Suprapubic skin (tissue), 4 donors: ENCODE measurements at regions not wholly inside any gene's neighbourhood (a gene's known extent, or its start where the extent isn't known, plus 50 kb on each side); places are given as distances from the start of the nearest gene placed in this dataset.

Experiments
- DNase-seq, 2 donors: peaks; one replicate each; pipeline ENCODE4 v3.0.0-alpha.2; 2019; ENCODE audit warnings: low spot score in 2 of 2
- H3K27ac ChIP-seq: fragments of 200-600 bp; sonication (generic); one replicate; pipeline ENCODE4 v1.5.1; 2019
- H3K27me3 ChIP-seq: fragments of 200-600 bp; sonication (generic); one replicate; pipeline ENCODE4 v1.5.1; 2019
- H3K36me3 ChIP-seq: fragments of 200-600 bp; sonication (generic); one replicate; pipeline ENCODE4 v1.5.1; 2019
- H3K4me1 ChIP-seq: fragments of 200-600 bp; sonication (generic); one replicate; pipeline ENCODE4 v1.5.1; 2019
- H3K4me3 ChIP-seq: fragments of 200-600 bp; sonication (generic); one replicate; pipeline ENCODE4 v1.5.1; 2019; ENCODE audit warnings: mild to moderate bottlenecking
- H3K9me3 ChIP-seq: fragments of 200-600 bp; sonication (generic); one replicate; pipeline ENCODE4 v1.5.1; 2019
- EP300 ChIP-seq: sonication (generic); formaldehyde crosslinking; IDR thresholded peaks from one replicate; pipeline ENCODE4 v1.6.1; 2017; ENCODE audit warnings: antibody characterized with exemption
- POLR2A ChIP-seq, 2 donors: fragments of 450-650 bp; IDR thresholded peaks; one replicate each; pipeline ENCODE4 v1.6.1; 2017; ENCODE audit warnings: antibody characterized with exemption in 2 of 2, mild to moderate bottlenecking in 2 of 2, moderate library complexity in 2 of 2
- POLR2AphosphoS5 ChIP-seq, 3 donors: sonication (generic); formaldehyde crosslinking; IDR thresholded peaks; one replicate each; pipeline ENCODE4 v1.6.1; 2017; ENCODE audit warnings: antibody characterized with exemption in 3 of 3
- WGBS: methylation state at CpG from one replicate; pipeline ENCODE4 v1.1.5; 2018; 5-methylcytosine and 5-hydroxymethylcytosine counted together
- TF ChIP-seq, protein P1 (sequence below), 2 donors: fragments of 200-600 bp in 1 of 2; fragments of 450-650 bp in 1 of 2; sonication (generic) in 1 of 2; IDR thresholded peaks; one replicate each; pipeline ENCODE4 v1.5.1; 2016 to 2019; ENCODE audit warnings: antibody characterized with exemption in 2 of 2, mild to moderate bottlenecking in 1 of 2, moderate library complexity in 1 of 2

GRCh38 chr4:41839916-41840854 lies 91.7 kb upstream of the PHOX2B start:
- 27% methylated on average over 8 of the region's 8 CpGs for WGBS
- no peak for DNase-seq

GRCh38 chr4:41838590-41838989 lies 90.1 kb upstream of the PHOX2B start:
- TF ChIP-seq EP300 (no peak), POLR2A (IDR thresholded peaks at IDR 0.05) (no peak), POLR2AphosphoS5 (IDR thresholded peaks at IDR 0.05) (no peak)
- TF ChIP-seq, protein P1, sequence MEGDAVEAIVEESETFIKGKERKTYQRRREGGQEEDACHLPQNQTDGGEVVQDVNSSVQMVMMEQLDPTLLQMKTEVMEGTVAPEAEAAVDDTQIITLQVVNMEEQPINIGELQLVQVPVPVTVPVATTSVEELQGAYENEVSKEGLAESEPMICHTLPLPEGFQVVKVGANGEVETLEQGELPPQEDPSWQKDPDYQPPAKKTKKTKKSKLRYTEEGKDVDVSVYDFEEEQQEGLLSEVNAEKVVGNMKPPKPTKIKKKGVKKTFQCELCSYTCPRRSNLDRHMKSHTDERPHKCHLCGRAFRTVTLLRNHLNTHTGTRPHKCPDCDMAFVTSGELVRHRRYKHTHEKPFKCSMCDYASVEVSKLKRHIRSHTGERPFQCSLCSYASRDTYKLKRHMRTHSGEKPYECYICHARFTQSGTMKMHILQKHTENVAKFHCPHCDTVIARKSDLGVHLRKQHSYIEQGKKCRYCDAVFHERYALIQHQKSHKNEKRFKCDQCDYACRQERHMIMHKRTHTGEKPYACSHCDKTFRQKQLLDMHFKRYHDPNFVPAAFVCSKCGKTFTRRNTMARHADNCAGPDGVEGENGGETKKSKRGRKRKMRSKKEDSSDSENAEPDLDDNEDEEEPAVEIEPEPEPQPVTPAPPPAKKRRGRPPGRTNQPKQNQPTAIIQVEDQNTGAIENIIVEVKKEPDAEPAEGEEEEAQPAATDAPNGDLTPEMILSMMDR (IDR thresholded peaks at IDR 0.05): no peak

More at GRCh38 chr4:41839916-41840854, 91.7 kb upstream of the PHOX2B start:
- peaks cover 12% of the 10 kb centered on the region for H3K27me3 ChIP-seq
- no peak overlapping the region for H3K4me3 ChIP-seq
- no peaks in the 10 kb centered on the region for H3K9me3 ChIP-seq
- TF ChIP-seq POLR2AphosphoS5 (IDR thresholded peaks at IDR 0.05): no peak
- no peak for TF ChIP-seq POLR2A (IDR thresholded peaks at IDR 0.05)
- TF ChIP-seq, protein P1 (IDR thresholded peaks at IDR 0.05): no peak
- no peak for TF ChIP-seq EP300
- H3K27ac ChIP-seq: no peak overlapping the region
- no peaks in the 10 kb centered on the region for H3K4me1 ChIP-seq
- H3K36me3 ChIP-seq: no peaks in the 10 kb centered on the region

GRCh38 chr4:41835321-41835995 lies 86.9 kb upstream of the PHOX2B start:
- Histone ChIP-seq H3K27me3 (peaks cover 12% of the 10 kb centered on the region), H3K4me1 (no peaks in the 10 kb centered on the region), H3K9me3 (no peaks in the 10 kb centered on the region), H3K4me3 (no peak overlapping the region), H3K36me3 (no peaks in the 10 kb centered on the region), H3K27ac (no peak overlapping the region)
- TF ChIP-seq, protein P1 (IDR thresholded peaks at IDR 0.05): no peak
- TF ChIP-seq POLR2A (IDR thresholded peaks at IDR 0.05): no peak
- no peak for TF ChIP-seq EP300
- TF ChIP-seq POLR2AphosphoS5 (IDR thresholded peaks at IDR 0.05): no peak
- WGBS: 89% methylated on average over 3 of the region's 3 CpGs
- DNase-seq: no peak

More at GRCh38 chr4:41838590-41838989, 90.1 kb upstream of the PHOX2B start:
- Histone ChIP-seq H3K27ac (no peak overlapping the region), H3K4me3 (no peak overlapping the region), H3K36me3 (no peaks in the 10 kb centered on the region), H3K27me3 (peaks cover 12% of the 10 kb centered on the region), H3K9me3 (no peaks in the 10 kb centered on the region), H3K4me1 (no peaks in the 10 kb centered on the region)
- no peak for DNase-seq

GRCh38 chr4:41832961-41833360 lies 84.4 kb upstream of the PHOX2B start:
- TF ChIP-seq POLR2A (IDR thresholded peaks at IDR 0.05) (no peak), POLR2AphosphoS5 (IDR thresholded peaks at IDR 0.05) (no peak), EP300 (no peak)
- TF ChIP-seq, protein P1 (IDR thresholded peaks at IDR 0.05): no peak
- DNase-seq: no peak
- H3K36me3 ChIP-seq: no peaks in the 10 kb centered on the region
- H3K4me1 ChIP-seq: no peaks in the 10 kb centered on the region
- 7% methylated on average over 1 of the region's 1 CpG for WGBS
- H3K27me3 ChIP-seq: peaks cover 6% of the 10 kb centered on the region
- no peaks in the 10 kb centered on the region for H3K9me3 ChIP-seq
- H3K27ac ChIP-seq: no peak overlapping the region
- H3K4me3 ChIP-seq: no peak overlapping the region

GRCh38 chr4:41822325-41822724 lies 73.8 kb upstream of the PHOX2B start:
- Histone ChIP-seq H3K27me3 (peaks cover 37% of the 10 kb centered on the region), H3K27ac (no peak overlapping the region), H3K4me3 (no peak overlapping the region), H3K9me3 (no peaks in the 10 kb centered on the region), H3K4me1 (no peaks in the 10 kb centered on the region), H3K36me3 (no peaks in the 10 kb centered on the region)
- DNase-seq: no peak
- 78% methylated on average over 4 of the region's 4 CpGs for WGBS
- no peak for TF ChIP-seq POLR2A (IDR thresholded peaks at IDR 0.05)
